HG02678 (cell line): ENCODE measurements at regions not wholly inside any gene's neighbourhood (a gene's known extent, or its start where the extent isn't known, plus 50 kb on each side); places are given as distances from the start of the nearest gene placed in this dataset.
"Not testable (repeated sequence)": the region's sequence is repeated elsewhere in the genome, so short reads cannot be mapped to it uniquely, and the experiment has no call there.

Experiments used
- ATAC-seq: cut with Tn5 transposase; IDR thresholded peaks from one replicate; pipeline ENCODE4 v1.9.1; 2021; ENCODE audit warnings: mild to moderate bottlenecking, moderate library complexity; ENCODE audit not compliant: unreplicated experiment

- no peak for ATAC-seq
Measured at GRCh38 chr5:167851416-167851815, 440.0 kb upstream of the WWC1 start.

- no peak for ATAC-seq
Measured at GRCh38 chr5:167852515-167852914, 438.9 kb upstream of the WWC1 start.

- ATAC-seq: no peak
Measured at GRCh38 chr5:167853421-167853820, 438.0 kb upstream of the WWC1 start.

- no peak for ATAC-seq
Measured at GRCh38 chr5:167855818-167856217, 435.6 kb upstream of the WWC1 start.

DNA sequence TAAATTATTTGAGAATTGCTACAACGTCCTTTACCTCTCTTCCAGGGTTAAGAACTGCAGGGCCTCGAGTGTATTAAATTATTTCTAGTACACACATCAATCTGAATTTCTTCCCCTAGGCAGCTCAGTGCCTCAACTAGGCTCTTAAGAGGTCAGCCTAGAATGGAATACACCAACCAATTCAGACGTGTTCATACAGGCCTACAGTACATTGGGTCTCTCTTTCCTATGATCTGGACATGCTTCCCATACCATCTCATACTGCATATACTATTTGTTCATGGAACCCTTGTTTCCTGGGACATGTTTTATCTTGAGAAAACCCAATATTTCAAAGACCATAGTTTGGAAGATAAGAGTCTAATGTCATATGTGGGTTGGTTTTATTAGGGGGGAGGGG is 434.1 kb upstream of the WWC1 start:
- ATAC-seq: no peak

DNA sequence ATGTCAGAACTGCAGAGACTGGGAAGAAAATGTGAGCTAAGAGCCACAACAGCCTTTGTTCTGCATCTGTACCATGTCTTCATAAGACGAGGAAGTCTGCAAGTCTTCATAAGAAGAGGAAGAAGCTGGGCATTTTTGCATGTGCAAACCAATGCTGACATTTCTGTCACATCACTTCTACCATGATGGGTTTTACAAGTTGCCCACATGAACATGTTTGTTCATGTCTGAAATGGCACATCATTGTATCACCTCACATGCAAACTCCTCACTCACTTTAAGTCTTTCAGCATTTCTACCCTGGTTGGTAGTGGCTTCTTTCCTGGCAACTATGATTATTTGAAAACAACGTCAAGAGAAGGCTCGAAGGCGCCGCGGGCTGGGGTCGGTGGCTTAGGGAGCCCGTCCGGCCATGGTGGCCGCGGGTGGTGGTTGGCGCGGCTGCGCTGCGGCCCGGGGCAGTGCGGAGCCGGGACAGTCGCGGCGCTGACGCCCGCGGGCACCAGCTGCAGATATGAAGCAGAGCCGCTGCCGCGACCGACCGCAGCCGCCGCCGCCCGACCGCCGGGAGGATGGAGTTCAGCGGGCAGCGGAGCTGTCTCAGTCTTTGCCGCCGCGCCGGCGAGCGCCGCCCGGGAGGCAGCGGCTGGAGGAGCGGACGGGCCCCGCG is 433.1 kb upstream of the WWC1 start:
- ATAC-seq: not testable (repeated sequence)

GRCh38 chr5:167861129-167861927 is 430.1 kb upstream of the WWC1 start:
- ATAC-seq: no peak

DNA sequence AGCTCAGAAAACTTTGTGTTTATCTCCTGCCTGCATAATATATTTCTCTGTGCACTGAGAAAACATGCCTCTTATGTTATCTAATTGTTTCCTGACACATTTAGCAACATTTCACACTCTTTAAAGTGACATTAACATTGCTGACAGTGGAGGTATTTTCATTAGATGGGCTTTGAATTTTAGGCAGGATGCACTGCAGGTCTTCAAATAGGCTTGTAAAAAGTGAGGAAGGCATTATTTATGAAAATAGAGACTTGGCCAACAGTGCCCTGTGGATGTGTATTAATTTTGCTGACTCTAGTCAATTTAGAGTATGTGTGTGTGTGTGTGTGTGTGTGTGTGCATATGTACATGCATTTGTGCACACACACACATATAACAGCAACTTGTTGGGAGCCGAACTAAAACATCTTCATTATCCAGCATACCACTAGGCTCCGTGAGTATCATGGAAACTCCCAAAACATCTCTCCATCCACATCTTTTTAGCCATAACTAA is 429.5 kb upstream of the WWC1 start:
- no peak for ATAC-seq

- ATAC-seq: no peak
Measured at GRCh38 chr5:167863883-167864282, 427.6 kb upstream of the WWC1 start.

DNA sequence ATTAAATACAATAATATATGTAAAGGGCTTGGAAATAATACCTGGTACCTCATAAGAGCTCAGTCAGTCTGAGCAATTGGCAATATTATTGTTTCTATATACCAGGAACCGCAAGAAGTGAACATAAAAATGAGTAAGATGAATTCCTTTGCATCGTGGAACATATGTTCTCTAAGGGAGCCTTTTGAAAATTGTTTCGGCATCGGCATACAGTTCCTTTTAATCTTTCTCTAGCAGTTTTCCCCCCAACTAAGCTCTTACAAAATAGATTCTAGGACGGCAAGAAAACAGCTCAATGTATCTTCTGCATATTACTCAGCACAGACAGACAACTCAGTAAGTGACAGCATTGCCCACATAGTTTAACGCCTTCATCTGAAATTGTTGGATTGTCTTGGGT is 426.6 kb upstream of the WWC1 start:
- no peak for ATAC-seq

GRCh38 chr5:167866797-167867196 is 424.6 kb upstream of the WWC1 start:
- ATAC-seq: no peak

DNA sequence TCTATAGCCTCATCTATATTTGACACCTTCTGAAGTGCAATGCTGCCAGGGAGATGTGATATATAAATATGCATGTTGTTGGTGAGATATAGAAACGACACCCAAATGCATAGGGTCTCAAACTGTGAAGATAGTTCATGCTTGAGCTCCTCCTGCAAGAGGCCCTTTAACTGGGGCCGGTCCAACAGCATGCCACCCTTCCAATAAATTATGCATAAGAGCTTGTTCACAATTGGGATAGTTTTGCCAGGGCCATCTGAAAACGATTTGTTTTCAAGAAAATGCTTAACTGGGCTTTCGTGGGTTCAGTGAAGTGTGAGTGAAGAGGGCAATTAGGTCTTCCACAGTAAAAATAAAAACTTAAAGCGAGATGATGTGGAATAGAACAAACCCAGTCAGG is 424.2 kb upstream of the WWC1 start:
- ATAC-seq: no peak

DNA sequence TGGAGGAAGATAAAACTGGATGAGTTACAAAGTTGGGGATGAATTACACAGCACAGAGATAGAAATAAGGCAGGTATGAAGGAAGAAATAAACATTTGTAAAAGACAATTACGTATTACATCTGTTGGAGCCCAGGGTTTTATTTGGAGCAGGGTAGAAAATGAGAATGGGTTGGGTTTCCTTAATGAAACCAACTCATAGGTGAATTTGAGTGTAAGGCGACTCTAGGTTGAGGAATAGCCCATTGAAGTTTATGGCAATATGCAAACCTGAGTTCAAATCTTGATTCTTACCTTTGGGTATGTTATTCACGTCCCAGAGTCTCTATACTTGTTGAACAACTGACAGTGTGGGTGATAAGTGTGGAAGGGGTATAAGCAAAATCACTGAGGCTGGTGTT is 422.3 kb upstream of the WWC1 start:
- ATAC-seq: no peak

DNA sequence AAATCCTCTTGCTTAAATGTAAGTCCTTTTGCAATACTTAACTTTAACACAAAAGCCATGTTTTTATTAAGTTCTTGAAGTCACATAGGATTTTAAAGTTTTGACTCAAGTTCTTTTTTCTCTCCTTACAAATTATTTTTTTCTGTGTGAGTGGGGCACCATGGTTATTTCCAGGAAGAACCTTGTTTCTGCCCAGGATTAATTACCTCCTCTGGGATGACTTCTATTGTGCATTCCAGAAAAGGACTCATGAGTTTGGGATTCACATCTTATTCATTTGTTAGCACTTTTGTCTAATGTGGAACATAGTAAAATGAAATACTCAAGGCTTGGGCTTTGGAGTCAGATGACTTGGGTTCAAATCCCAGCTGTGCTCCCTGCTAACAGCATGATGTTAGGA is 421.4 kb upstream of the WWC1 start:
- ATAC-seq: no peak

DNA sequence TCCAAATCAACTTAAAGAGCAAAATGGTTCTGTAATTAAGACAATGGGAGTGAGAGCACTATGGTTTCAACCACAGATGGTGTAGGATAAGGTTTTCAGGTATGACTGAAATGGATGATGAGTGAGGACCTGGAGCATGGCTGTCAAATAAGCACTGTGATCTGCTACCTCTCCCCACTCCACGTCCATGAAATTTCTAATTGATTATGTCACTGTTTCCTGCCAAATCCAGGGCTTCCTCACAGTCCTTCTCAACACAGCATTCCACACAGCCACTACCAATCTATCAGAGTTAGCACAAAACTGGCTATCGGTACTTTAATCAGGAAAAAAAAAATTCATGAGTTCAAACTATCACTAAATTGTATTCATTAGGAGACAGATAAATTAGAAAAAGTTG is 420.4 kb upstream of the WWC1 start:
- no peak for ATAC-seq

DNA sequence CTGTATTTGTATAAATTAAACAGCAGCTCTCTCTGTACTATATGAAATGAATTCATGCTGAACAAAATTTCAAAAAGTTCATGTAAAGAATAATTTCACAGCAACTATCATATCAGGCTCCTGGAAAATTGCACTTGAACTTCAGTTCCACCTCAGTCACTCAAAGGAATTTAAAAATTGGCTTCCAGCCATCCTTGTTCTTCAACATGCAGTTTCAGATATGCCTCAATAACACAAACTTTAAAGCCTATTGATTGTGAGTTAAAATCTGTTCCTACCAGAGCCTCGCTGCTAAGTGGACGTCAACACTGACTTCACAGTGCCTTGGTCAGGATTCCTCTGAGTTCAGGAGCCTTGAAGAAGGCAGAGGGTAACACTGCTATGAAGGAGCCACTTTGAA is 418.7 kb upstream of the WWC1 start:
- ATAC-seq: no peak

GRCh38 chr5:167877114-167877722 is 414.2 kb upstream of the WWC1 start:
- no peak for ATAC-seq

DNA sequence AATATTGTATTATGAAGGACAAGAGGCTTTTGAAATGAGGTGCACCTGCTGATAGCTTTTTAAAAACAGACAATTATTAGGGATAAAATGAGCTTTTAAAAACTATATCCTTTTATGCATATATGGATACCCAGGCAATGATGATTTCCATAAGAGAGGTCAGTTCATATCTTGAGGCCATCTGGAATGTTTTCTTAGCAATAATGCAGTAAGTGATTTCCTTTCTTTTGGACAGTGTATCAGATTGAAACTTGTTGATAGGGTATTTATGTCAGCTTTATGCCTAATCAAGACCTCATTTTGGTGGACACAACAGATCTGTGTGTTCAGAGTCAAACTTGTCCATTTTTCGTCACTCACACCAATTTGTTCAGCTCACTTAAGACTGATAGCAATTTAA is 413.5 kb upstream of the WWC1 start:
- ATAC-seq: no peak

GRCh38 chr5:167880420-167880819 is 411.0 kb upstream of the WWC1 start:
- no peak for ATAC-seq

- ATAC-seq: no peak
Measured at GRCh38 chr5:167881041-167881440, 410.4 kb upstream of the WWC1 start.

- ATAC-seq: no peak
Measured at GRCh38 chr5:167886196-167886595, 405.2 kb upstream of the WWC1 start.

DNA sequence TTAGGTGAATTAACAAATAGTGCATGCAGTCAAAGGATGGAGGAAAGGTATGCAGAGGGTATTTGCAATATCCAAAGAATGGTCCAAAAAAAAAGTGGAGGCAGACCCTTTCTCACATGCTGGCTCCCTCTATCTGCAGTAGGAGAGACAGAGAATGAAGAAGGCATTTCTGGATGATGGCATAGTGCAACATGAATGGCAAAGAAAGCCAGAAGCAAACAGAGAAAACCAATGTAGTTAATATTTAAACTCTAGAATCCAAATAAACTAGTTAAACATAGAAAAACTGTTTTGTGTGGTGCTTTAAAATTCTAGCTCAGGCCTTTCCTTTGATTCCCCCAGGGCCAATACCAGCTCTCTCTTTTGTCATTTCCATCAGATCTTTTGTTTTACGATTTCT is 403.1 kb upstream of the WWC1 start:
- ATAC-seq: no peak
